GM12875 (cell line): ENCODE measurements at regions not wholly inside any gene's neighbourhood (a gene's known extent, or its start where the extent isn't known, plus 50 kb on each side); places are given as distances from the start of the nearest gene placed in this dataset.

Experiments used
- H3K4me3 ChIP-seq: one replicate; pipeline ENCODE4 v1.5.1; 2011; ENCODE audit warnings: low read depth, low read length, control low read depth
- CTCF ChIP-seq: IDR thresholded peaks from 2 replicates; pipeline ENCODE4 v1.5.1; 2011; ENCODE audit warnings: low read depth, mild to moderate bottlenecking, control low read depth, inconsistent platforms, low read length, moderate library complexity, borderline replicate concordance; ENCODE audit not compliant: insufficient read depth

DNA sequence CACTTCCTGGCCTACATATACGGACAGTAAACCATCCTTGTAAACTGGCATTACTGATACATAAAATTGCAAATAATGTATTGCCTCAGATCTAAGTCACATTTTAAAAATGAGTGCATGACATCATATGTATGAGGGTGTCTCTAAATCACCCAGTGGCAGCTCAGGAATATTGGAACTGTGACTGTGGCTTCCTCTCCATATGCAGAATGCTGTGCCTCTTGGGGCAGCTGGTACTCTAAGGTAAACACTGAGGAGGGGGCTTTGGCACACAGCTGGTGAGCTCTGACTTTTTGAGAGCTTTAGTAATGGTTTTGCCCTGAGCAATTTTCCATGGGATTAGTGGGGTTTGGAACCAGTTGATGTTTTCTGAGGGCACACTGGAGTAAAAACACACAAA, 263.7 kb downstream of the BMP4 start:
- TF ChIP-seq CTCF, result no peak
- no peak overlapping the region for H3K4me3 ChIP-seq

GRCh38 chr14:53692451-53692850, 264.2 kb downstream of the BMP4 start:
- no peak for TF ChIP-seq CTCF

GRCh38 chr14:53683229-53683628, 273.4 kb downstream of the BMP4 start:
- no peak overlapping the region for H3K4me3 ChIP-seq
- TF ChIP-seq CTCF, result no peak

More at GRCh38 chr14:53692451-53692850, 264.2 kb downstream of the BMP4 start:
- no peak overlapping the region for H3K4me3 ChIP-seq

DNA sequence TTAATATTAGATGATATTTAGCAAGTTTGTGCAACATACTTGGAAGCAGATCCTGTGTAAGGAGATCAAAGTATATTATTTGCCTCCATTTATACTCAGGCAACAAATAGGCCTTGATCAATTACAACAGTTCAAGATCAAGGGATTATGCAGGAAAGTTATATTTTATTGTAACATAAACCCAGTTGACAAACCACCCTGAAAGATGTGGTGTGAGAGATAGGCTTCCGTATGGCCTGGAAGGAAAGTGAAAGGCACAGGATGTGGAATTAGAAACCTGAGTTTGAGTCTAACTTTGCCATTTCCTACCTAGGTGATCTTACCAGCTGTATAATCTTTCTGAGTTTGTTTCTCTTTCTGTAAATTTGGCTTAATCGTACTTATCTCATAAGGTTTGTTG, 284.1 kb downstream of the BMP4 start:
- H3K4me3 ChIP-seq, result no peak overlapping the region
- TF ChIP-seq CTCF, result no peak

- no peak for TF ChIP-seq CTCF
- H3K4me3 ChIP-seq, result no peak overlapping the region
Measured at GRCh38 chr14:53670701-53671100, 285.9 kb downstream of the BMP4 start.

DNA sequence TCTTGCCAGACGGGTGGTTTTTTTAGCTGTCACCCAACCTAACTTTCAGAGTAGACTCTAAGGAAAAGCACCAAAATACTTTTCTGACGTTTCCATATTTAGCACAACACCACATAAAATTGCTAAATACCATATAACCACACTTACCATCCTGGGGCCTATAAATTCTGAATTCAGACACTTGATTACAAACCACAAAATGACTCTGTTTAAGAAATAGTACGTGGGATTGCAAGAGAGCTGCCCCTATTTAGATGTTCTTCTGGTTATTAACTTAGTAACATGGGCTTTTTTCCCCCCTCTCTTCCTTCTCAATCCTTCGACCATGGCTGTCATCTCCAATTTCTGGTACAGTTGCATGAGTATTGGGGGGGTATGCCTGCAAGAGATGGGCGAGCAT, 287.7 kb downstream of the BMP4 start:
- TF ChIP-seq CTCF, result no peak
- no peak overlapping the region for H3K4me3 ChIP-seq

DNA sequence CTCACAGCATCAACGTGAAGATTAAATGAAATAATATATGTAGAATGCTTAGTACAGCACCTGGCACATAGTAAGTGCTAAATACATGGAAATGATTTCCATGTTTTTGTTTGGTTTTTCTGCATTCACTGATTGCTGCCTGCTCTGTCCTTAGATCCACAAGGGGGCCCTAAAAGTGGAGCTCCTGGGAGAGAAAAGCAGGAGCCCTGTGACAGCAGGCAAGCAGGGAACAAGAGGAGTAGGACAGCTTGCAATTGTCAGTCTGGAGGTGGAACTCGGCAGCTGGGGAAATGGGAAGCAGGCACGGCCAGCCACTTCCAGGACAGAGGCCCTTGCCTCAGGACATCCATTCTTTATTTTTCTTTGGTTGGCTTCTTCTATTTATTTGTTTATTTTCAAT, 292.9 kb downstream of the BMP4 start:
- no peak overlapping the region for H3K4me3 ChIP-seq
- TF ChIP-seq CTCF, result no peak
